ENCODE measurements at regions not wholly inside any gene's neighbourhood (a gene's known extent, or its start where the extent isn't known, plus 50 kb on each side); places are given as distances from the start of the nearest gene placed in this dataset.

DNA sequence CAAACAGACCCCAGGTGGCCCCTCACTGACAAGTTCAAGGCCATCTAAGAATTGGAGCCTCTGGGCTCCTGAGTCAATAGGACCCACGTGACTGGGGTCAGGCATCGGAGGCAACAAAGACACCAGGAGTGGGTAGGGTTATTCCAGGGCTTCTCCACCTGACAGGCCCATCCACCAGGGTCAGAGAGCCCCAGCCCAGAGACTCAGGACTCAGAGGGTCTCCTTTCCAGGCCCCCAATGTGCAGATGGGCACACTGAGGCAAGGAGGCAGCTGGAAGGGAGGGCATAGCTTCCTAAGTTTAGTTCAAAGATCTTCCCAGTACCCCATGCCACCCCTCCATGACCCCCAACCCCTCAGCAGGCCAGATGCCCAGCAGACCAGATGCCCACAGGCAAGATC is 388.6 kb downstream of the MATN1 start:
- TF ChIP-seq, protein P1, sequence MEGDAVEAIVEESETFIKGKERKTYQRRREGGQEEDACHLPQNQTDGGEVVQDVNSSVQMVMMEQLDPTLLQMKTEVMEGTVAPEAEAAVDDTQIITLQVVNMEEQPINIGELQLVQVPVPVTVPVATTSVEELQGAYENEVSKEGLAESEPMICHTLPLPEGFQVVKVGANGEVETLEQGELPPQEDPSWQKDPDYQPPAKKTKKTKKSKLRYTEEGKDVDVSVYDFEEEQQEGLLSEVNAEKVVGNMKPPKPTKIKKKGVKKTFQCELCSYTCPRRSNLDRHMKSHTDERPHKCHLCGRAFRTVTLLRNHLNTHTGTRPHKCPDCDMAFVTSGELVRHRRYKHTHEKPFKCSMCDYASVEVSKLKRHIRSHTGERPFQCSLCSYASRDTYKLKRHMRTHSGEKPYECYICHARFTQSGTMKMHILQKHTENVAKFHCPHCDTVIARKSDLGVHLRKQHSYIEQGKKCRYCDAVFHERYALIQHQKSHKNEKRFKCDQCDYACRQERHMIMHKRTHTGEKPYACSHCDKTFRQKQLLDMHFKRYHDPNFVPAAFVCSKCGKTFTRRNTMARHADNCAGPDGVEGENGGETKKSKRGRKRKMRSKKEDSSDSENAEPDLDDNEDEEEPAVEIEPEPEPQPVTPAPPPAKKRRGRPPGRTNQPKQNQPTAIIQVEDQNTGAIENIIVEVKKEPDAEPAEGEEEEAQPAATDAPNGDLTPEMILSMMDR (IDR thresholded peaks at IDR 0.05; ENCODE audit: poor library complexity, severe bottlenecking) = no peak
- TF ChIP-seq EP300 (conservative IDR thresholded peaks at IDR 0.05; ENCODE audit: poor library complexity, severe bottlenecking) (no peak), POLR2AphosphoS5 (IDR thresholded peaks at IDR 0.05) (no peak), EZH2 (IDR thresholded peaks at IDR 0.05; ENCODE audit: borderline replicate concordance, insufficient read depth, low read length, poor library complexity, severe bottlenecking) (no peak)

Measured in neural cell (in vitro differentiated cells).